ENCODE measurements at regions not wholly inside any gene's neighbourhood (a gene's known extent, or its start where the extent isn't known, plus 50 kb on each side); places are given as distances from the start of the nearest gene placed in this dataset.
"Not testable (repeated sequence)": the region's sequence is repeated elsewhere in the genome, so short reads cannot be mapped to it uniquely, and the experiment has no call there.

DNA sequence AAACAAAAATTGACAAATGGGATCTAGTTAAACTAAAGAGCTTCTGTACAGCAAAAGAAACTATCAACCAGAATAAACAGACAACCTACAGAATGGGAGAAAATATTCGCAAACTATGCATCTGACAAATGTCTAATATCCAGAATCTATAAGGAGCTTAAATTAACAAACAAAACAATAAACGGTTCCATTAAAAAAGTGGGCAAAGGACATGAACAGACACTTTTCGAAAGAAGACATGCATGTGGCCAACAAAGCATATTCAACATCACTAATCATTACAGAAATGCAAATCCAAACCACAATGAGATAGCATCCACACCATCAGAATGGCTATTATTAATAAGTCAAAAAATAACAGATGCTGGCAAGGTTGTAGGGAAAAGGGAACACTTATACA lies 50.5 kb upstream of the MED13L start:
- DNase-seq: not testable (repeated sequence)

GRCh38 chr12:116331876-116332275 lies 54.4 kb upstream of the MED13L start:
- no peak for DNase-seq

DNA sequence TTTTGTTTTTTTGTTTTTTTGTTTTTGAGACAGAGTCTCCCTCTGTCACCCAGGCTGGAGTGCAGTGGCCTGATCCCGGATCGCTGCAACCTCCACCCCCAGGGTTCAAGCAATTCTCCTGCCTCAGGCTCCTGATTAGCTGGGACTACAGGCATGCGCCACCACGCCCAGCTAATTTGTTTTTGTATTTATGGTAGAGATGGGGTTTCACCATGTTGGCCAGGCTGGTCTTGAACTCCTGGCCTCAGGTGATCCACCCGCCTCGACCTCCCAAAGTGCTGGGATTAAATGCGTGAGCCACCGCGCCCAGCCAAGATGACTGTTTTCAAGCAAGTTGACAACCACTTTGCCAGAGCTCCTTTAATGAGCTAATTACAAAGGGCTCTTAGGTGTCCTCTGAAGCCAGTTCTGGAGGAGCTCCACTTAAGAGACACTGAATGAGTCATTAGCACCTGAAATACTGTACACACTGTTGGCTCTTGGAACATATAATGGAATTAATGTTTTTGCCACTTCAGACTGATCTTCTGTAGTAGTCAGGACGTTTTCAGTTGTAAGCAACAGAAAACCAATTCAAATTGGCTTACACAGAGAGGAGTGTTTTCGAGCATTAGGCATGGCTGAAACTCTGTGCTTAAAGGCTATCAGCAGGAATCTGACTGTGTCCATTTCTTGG lies 55.4 kb upstream of the MED13L start:
- no peak for DNase-seq

DNA sequence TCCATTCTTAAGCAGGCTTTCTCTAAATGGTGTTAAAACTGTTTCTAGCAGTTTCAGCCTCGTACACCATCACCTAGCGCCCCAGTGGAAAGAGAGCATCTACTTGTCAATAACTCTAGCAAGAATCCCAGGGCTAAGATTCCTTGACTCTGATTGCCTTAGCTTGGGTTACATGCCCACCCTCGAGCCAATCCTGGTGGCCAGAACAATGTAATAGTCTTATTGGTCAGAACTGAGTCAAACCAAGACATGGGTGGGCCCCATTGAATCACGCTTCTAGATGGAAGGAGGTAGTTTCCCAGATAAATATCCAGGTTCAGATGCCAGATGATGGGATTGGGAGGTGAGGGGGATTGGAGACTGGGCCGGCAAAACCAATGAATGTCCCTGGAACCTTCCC lies 55.9 kb upstream of the MED13L start:
- no peak for DNase-seq

- no peak for DNase-seq
Observed at GRCh38 chr12:116336542-116337065, 59.1 kb upstream of the MED13L start.

DNA sequence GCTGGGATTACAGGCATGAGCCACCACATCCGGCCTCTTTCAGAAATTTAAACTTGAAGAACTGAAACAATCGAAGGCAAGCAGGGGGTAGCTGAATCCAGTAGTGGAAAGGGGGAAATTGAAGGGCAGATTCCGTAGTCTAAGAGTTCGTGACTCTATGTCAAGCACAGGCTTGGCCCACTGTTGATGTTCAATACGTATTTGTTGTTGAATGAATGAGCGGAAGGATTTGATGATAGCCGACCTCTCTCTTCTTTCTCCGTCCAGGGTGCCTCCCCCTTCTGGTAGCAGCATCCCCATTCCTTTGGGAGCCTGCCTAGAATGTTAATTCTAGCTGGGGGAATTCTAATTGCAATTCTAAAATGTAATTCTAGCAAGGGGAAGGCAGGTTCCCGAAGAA lies 59.8 kb upstream of the MED13L start:
- no peak for DNase-seq

DNA sequence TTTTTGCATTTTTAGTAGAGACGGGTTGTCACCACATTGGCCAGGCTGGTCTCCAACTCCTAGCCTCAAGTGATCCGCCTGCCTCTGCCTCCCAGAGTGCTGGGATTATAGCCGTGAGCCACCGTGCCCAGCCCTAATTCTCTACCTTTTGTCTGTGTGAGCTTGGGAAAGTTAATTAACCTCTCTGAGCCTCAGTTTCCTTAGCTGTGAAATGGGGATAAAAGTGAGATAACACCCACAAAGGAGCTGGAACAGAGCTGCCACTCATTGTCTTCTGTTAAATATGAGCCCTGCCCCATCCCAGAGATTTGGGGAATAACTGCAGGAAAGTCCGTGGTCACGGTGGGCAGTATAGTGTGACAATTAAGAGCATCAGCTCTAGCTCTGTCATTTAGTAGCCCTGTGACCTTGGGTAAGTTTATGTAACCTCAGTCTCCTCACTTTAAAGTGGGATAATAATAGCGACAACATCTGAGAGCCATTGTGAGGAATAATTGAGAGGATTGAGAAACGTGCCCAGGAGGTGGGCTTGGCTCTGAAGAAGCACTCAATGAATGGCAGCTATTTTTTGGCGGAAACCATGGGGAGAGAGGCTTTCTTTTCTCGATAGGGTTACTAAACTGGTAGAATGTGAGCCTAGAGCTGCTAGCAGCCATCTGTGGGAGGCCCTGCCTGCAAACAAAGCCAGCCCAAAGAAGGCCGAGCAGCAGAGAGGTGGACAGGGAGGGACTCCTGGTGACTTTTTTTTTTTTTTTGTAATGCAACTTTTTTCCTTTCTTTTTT lies 60.8 kb upstream of the MED13L start:
- no peak for DNase-seq

- DNase-seq: no peak
Observed at GRCh38 chr12:116339062-116339461, 61.6 kb upstream of the MED13L start.

DNA sequence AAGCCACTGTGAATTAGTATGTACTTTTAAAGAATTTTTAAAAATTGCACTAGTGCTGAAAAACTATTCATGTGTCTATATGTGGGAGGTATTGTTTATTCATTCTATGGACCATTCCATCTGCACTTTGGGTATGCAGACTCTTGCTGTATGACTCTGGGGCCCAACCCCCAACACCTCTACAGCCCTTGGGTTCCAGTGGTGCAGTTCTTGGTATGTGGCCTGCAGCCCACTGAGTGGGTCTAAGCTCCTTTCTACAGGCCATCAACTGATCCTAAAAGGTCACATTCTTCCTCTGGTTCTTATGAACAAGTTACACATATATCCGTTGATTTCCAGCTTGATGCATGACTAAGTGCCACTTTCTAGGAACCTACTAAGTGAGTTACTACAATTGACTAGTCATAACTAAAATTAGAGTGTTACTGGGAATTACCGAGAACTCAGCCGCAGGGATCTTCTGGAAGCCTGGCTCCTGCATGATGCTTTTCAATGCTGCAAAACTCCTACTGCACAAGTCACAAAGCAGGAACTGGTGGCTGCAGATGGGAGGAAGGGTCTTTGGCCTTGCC lies 62.4 kb upstream of the MED13L start:
- DNase-seq: no peak

GRCh38 chr12:116343331-116343884 lies 65.9 kb upstream of the MED13L start:
- no peak for DNase-seq

- DNase-seq: no peak
Observed at GRCh38 chr12:116346222-116346621, 68.7 kb upstream of the MED13L start.

DNA sequence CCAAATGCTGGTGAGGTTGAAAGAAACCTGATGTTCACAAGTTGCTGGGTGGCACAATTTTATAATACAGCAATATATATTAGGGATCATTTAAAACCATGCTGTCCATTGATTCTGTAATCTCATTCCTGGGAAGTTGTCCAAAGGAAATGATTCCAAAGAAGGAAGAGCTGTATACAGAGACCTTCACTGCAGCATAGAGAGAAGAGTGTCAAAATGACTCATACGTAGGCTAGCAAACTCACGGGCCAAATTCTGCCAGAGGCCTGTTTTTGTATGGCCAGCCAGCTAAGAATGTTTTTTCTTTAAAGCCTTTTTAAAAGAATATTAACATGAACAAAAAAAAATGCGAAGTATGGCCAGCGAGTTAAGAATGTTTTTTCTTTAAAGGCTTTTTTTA lies 69.2 kb upstream of the MED13L start:
- no peak for DNase-seq

- DNase-seq: no peak
Observed at GRCh38 chr12:116347265-116347664, 69.8 kb upstream of the MED13L start.

DNA sequence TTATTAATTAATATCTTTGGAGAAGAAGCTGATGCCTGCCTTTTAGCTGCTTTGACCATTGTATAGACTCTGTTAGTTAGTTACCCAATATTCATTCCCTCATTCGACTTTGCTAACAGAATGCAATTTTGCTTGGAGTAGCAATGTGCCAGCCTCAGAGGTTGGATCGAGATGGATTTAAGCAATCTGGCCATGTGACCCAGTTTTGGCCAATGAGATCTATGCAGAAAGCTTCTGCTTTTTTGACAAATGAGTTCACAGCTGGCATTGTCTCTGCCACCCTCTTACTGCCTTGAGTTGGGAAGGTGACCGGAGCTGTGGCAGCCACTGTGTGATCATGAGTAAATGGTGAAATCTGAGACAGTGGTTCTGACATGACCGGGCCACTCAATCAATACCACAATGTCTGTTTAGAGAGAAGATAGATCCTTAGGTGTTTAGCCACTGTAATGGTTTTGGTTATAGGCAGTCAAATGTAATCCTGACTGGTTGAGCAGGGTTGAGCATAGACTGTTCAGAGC lies 74.9 kb upstream of the MED13L start:
- DNase-seq: no peak

GRCh38 chr12:116353958-116354357 lies 76.5 kb upstream of the MED13L start:
- no peak for DNase-seq

DNA sequence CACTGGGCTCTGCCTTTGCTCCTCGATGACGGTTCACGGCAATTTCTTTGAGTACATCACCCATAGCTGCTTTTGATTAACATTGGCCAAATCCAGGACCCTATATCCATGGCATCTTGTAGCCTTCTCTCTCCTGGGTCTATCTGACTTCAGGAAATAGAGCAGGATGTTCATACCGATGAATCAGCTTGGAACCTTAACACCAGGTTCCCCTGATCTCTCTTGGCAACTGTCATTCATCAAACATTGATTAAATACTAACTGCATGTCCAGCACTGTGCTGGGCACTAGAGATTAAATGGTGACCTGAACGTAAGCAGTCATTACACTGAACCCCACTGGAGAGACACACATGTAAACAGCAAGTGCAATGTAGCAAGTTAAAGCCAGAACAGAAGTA lies 77.0 kb upstream of the MED13L start:
- no peak for DNase-seq

GRCh38 chr12:116354950-116355783 lies 77.7 kb upstream of the MED13L start:
- no peak for DNase-seq

DNA sequence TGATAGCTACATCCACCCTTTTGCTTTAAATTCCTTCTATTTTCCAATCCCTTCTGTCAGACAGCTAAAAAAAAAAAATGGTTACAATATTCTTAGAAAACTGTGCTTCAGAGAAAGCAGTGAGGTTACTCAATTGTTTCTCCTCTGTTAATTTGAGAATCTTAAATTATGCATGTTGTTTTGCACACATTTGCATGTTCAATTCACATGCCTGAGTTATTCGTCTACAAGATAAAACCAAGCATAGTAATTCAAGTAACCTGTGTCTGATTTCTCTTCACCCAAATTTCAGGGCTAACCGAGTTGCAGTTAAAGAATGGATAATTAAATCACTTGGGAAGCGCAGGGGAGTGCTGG lies 81.0 kb upstream of the MED13L start:
- DNase-seq: no peak

DNA sequence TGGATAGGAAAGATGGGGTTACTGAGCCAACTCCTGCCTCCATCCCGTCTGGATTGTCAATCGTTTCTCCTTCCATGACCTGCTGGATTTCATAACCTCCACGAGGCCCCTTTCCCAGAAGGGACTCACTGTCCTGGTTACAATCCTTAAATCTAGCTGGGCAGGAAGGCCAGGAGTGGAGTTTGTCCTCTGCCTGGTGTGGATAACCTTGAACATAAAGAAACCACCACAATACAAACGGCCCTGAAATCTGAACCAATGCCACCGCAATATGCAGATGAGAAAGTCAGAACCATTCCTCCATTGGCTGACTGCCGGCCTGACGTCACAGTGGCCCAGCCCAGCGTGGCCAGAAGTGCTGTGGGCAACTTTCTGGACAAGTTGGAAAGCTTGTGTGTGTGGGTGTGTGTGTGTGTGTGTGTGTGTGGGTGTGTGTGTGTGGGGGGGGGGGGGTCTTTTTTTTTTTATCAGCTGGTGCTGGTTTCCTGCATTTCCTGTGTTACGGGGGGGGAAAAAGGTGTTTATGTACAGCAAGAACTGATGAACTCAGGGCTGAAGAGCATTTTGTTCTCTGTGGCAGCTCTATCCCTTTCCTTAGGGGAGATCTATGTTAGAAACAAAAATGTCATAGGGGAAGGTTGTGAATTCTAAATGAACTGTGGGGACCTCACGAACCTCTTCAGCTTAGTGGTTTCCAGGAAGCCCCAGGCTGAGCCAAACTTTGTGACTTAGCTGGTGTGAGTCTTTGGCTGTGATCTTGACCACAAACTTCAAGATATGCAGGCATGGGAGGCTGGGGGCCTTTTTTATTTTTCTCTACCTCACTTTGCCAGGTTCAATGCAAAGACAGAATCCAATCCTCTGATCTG lies 81.6 kb upstream of the MED13L start:
- DNase-seq: peak; percentile 73

GRCh38 chr12:116360579-116361413 lies 83.3 kb upstream of the MED13L start:
- peak; percentile 38 for DNase-seq

All from stimulated activated CD4-positive, alpha-beta T cell treated with anti-CD3 and anti-CD28 coated beads, Interleukin-15, amount 100 ng/mL, for 24 hours (primary cell).